Retinal pigment epithelial cell (primary cell): ENCODE measurements at regions not wholly inside any gene's neighbourhood (a gene's known extent, or its start where the extent isn't known, plus 50 kb on each side); places are given as distances from the start of the nearest gene placed in this dataset.

ENCODE experiments used
- DNase-seq: peaks from one replicate; pipeline ENCODE4 v3.0.0-alpha.2; 2010; ENCODE audit warnings: low read depth
- H3K4me3 ChIP-seq: 2 replicates; pipeline ENCODE4 v1.5.1; 2011; ENCODE audit warnings: mild to moderate bottlenecking, low read length, control low read depth, moderate library complexity
- CTCF ChIP-seq: conservative IDR thresholded peaks from 2 replicates; pipeline ENCODE4 v1.5.1; 2011; ENCODE audit warnings: low read depth, low read length, control low read depth, inconsistent platforms

DNA sequence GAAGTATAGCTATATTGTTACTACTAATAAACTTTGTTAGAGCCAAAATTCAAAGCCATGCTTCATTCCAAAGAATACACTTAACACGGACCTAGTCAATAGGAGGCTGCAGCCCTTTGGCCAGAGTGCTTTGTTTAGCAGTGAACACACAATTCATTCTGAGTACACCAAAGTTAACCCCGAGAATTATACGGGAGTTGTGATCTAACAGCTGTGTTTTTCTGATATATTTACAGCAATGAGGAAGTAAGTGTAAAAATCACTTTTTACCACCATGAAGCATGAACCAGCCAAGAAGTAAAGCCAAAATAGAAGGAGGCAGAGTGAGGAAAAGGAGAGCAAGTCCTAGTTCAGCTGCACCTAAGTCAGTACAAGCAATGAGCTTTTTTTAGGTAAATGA, 156.8 kb upstream of the PDE3A start:
- no peak for TF ChIP-seq CTCF
- H3K4me3 ChIP-seq: no peak overlapping the region
- no peak for DNase-seq

DNA sequence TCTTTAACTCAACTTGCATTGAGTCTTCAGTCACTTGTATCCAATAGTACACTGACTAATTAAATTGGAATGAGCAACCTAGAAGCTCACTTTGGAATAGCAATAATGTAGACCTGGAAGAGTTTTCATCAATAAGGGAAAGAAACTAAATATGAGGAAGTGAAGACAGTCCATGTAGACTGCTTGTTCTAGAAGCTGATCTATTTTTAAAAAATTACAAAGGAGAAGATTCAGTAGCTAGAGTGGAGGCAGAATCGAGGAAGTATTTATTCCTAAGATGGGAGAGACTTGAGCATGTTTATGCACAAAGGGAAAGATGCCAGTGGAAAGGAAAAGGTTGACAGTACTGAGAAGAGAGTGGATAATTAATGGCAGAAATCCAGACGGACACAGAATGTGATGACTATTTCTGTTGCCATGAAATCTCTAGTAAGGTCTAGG, 156.3 kb upstream of the PDE3A start:
- TF ChIP-seq CTCF: no peak
- H3K4me3 ChIP-seq: no peak overlapping the region
- DNase-seq: no peak

GRCh38 chr12:20212658-20213555, 155.4 kb upstream of the PDE3A start:
- peak; percentile 7 for TF ChIP-seq CTCF
- H3K4me3 ChIP-seq: no peak overlapping the region
- DNase-seq: peak; percentile 100

GRCh38 chr12:20213723-20214625, 154.4 kb upstream of the PDE3A start:
- no peak for TF ChIP-seq CTCF
- H3K4me3 ChIP-seq: no peak overlapping the region
- DNase-seq: no peak

GRCh38 chr12:20220339-20220738, 148.0 kb upstream of the PDE3A start:
- peak; percentile 28 for TF ChIP-seq CTCF
- no peak for DNase-seq
- no peak overlapping the region for H3K4me3 ChIP-seq

DNA sequence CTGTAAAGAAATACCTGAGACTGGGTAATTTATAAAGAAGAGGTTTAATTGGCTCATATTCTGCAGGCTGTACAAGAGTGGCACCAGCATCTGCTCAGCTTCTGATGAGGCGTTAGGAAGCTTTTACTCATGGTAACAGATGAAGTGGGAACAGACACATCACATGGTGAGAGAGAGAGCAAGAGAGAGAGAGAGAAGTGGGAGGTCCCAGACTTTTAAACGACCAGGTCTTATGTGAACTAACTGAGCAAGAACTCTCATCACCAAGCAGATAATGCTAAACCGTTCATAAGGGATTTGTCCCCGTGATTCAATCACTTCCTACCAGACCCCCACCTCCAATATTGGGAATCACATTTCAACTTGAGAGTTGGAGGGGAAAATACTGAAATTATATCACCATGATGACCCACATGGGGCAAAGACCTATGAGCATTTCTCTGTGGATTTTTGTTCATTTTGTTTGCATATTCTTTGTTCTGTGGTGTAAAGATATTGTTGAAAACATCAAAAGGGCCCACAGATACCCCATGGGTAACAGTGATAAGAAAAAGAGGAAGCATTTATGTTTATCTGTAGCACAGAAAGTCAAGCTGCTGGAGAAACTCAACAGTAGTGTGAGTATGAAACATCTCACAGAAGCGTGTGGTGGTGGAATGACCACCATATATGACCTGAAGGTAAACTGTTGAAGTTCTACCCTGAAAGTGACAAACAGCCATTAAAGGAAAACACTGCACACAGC, 135.2 kb upstream of the PDE3A start:
- no peak for TF ChIP-seq CTCF
- no peak for DNase-seq
- H3K4me3 ChIP-seq: no peak overlapping the region
